Fibroblast of pulmonary artery (primary cell): ENCODE measurements at regions not wholly inside any gene's neighbourhood (a gene's known extent, or its start where the extent isn't known, plus 50 kb on each side); places are given as distances from the start of the nearest gene placed in this dataset.
A peak's percentile ranks its signal among the peaks of the same experiment; 100 is the strongest.

Experiments used
- DNase-seq: peaks from one replicate; pipeline ENCODE4 v3.0.0-alpha.2; 2010; ENCODE audit warnings: low read depth
- H3K4me3 ChIP-seq: replicated peaks from 2 replicates; pipeline ENCODE4 v1.5.1; 2011; ENCODE audit warnings: low read depth, mild to moderate bottlenecking, control low read depth, low read length, moderate library complexity
- TF ChIP-seq, protein P1 (sequence below): IDR thresholded peaks from 2 replicates; pipeline ENCODE4 v1.5.1; 2011; ENCODE audit warnings: mild to moderate bottlenecking, control low read depth, low read length, inconsistent platforms; ENCODE audit errors: missing control alignments

DNA sequence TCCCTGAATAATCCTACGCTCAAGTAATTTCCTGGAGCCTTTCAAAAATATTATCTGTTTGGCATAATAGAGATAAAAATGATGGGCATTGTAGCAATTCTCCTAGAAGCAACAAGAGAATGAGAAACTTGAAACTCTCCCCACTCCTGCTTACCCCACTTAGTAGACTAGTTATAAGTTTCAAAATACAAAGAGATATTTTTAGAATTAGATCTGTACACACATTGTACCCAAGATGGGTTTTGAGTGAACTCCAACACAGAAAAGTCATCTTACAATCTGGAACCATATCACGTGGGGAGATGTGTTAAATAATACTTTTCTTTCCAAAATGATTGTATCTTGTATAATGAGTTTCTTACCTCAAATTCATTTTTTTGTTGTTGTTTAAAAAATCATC is 484.9 kb downstream of the LPIN1 start:
- DNase-seq, result no peak
- H3K4me3 ChIP-seq, result no peak overlapping the region
- TF ChIP-seq, protein P1, sequence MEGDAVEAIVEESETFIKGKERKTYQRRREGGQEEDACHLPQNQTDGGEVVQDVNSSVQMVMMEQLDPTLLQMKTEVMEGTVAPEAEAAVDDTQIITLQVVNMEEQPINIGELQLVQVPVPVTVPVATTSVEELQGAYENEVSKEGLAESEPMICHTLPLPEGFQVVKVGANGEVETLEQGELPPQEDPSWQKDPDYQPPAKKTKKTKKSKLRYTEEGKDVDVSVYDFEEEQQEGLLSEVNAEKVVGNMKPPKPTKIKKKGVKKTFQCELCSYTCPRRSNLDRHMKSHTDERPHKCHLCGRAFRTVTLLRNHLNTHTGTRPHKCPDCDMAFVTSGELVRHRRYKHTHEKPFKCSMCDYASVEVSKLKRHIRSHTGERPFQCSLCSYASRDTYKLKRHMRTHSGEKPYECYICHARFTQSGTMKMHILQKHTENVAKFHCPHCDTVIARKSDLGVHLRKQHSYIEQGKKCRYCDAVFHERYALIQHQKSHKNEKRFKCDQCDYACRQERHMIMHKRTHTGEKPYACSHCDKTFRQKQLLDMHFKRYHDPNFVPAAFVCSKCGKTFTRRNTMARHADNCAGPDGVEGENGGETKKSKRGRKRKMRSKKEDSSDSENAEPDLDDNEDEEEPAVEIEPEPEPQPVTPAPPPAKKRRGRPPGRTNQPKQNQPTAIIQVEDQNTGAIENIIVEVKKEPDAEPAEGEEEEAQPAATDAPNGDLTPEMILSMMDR, result no peak

DNA sequence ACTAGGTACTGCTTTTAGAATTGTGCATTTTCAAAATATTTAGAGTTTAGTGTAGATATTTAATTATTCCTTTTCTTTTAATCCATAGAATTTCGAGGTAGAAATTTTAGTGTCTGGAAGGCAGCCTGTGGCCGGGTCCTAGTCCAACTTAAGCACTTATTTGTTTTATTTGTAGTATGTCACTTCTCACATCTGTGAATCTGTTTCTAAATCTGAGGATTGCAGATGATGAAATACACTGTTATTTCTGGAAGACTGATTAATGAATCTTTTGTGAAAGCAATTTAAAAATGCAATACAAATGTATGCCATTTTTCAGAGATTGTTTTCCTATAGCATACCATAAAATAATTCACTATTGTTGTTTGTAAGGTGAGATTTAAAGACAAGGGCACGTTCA is 483.9 kb upstream of the TRIB2 start:
- DNase-seq, result no peak
- no peak overlapping the region for H3K4me3 ChIP-seq
- TF ChIP-seq, protein P1, result no peak

DNA sequence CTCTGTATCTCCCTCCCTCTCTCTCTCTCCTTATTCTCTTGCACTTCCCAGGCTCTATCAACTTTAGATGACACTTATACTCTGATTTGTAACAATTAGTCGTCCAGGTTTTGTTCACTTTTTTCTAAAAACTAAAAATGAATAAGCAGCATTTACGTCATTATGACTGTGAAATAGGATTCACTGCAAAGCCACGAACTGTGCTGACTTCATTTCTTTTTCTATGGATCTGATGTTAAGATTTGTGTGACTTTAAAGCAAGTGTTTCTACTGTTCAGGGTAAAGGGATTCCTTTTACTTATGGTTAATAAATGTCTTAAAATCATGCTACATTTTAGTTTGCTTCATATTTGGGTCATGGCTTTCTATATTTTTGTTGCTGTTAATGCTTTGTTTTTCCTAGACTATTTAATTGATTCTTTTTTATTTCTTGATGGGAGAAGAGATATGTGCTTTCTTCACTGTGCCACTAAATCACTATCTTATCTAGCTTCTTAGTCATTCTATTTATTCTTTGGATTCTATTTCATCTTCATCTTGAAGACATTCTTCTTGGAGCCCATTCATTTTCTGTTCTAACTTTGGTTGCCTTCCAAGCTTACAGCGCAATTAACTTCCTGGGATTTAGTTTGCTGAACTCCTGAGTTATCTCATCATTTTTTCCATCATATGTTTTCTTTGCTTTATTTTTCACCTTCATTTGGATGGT is 480.4 kb upstream of the TRIB2 start:
- DNase-seq, result peak; percentile 62
- TF ChIP-seq, protein P1, result no peak
- H3K4me3 ChIP-seq, result no peak overlapping the region

DNA sequence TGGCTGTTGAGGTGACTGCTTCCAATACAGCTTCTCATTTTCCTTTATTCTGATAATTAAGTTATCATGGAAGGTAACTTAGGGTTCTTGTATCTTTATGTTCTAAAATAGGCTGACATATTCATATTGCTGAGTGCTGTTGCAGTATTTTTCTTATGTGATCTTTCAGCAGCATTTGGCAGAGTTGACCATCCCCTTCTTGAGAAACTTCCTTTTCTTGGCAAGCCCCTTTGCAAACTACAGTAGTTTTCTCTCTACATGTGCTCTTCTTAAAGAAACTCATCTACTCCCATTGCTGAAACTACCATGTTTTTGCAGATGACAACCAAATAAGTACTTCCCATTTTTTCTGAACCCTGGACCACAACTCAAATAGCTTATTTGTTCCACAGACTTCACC is 476.5 kb upstream of the TRIB2 start:
- no peak overlapping the region for H3K4me3 ChIP-seq
- TF ChIP-seq, protein P1, result no peak
- DNase-seq, result peak; percentile 45

DNA sequence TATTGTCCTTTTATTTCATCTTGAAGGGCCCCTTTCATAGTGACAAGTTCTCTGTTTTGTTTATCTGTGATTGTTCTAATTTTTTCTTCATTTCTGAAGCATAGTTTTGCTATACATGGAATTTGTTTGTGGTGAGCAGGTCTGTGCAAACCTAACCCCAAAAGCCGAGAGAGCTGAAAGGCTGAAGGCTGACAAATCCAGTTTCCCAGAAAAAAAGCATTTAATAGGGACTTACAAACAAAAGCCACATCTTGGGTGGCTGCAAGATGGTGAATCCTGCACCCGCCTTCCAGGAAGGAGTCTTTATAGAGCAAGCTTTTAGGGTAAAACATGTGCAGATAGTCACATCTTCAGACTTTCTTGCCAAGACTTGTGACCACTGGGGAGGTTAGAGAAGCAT is 473.4 kb upstream of the TRIB2 start:
- no peak for DNase-seq
- TF ChIP-seq, protein P1, result no peak
- H3K4me3 ChIP-seq, result no peak overlapping the region

DNA sequence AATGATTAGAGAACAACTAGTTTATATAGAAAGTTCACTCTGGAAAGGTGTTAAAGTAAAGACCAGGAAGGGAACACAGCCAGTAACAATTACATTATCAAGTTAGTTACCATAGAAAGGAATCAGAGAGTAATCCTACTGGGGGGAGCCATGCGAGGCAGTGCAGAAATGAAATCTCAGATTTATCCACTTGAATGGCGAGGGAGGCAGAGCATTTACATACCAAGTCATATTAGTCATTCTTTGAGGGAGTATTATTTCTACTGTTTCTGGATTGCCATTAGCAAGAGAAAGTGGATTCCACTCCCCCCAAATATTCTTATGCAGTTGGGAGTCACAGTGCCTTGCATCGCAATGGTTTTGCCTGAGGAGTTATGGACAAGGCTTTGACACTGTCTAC is 472.7 kb upstream of the TRIB2 start:
- peak; percentile 38 for DNase-seq
- TF ChIP-seq, protein P1, result no peak
- no peak overlapping the region for H3K4me3 ChIP-seq

DNA sequence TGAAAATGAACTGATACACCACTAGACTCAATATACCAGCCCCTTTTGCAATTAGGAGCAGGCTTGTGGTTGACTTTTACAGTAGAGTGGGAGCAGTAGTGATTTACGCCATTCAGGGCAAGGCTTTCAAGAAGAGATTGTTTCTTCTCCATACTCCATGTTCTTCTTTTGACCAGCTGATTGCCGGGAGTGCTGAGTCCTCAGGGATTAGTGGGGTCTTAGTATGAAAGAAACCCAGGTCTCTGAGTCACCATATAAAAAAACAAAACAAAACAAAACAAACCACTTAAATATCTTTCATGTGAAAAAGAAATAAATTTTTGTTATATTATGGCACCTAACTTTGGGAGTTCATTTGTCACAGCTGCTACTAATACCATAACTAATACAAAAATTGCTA is 465.6 kb upstream of the TRIB2 start:
- TF ChIP-seq, protein P1, result no peak
- no peak for DNase-seq
- no peak overlapping the region for H3K4me3 ChIP-seq
